HG02798 (cell line): ENCODE measurements at regions not wholly inside any gene's neighbourhood (a gene's known extent, or its start where the extent isn't known, plus 50 kb on each side); places are given as distances from the start of the nearest gene placed in this dataset.

Source experiments
- ATAC-seq: cut with Tn5 transposase; IDR thresholded peaks from one replicate; pipeline ENCODE4 v1.9.1; 2021; ENCODE audit warnings: mild to moderate bottlenecking; ENCODE audit not compliant: unreplicated experiment, poor library complexity

DNA sequence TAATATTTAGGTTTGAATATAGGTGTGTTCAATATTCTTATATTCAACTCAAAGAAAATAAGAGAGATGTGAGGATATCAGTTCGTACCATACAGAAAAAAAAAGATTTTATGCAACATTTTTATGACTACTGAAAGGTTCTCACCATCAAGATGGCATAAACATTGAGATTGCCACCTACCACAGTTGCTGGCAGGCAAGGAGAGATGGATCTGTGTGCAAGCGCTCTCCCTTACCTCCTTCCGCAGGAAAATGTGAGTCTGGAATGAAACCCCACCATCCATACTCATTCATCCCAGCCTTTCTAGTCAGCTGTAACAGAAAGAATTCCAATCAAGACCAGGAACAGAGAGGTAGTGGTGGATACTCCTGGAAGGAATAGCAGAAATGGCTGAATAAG is 376.9 kb downstream of the PPP3CA start:
- no peak for ATAC-seq

DNA sequence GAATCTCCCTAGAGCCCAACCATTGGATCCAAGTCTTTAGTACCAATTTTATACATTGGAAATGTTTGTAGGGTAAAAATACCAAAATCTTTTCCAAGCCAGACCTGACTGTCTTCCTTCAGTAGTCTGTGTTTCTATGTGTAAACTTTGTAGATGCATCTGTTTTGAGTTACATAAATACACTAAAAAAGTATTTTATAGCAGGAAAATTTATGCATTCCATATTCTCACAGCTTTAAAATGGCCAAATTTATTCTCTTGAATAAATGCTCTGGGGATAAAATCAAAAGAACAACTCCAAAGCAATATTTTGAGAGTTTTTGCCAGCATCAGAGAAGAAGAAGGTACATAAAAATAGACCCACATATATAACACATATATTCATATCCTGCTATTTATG is 377.4 kb downstream of the PPP3CA start:
- no peak for ATAC-seq

DNA sequence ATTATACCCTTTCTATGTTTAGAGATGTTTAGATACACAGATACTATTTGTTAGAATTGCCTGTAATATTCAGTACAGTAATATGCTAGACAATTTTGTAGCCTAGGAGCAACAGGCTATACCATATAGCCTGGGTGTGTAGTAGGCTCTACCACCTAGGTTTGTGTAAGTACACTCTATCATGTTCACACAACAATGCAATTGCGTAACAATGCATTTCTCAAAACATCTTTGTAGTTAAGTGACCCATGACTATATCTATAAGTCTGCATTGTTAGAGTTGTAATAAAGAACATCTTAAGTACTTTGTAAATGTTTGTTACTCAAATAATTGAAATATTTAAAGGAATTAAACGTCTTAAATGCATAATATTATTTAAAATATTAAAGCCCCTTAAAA is 379.3 kb downstream of the PPP3CA start:
- no peak for ATAC-seq

DNA sequence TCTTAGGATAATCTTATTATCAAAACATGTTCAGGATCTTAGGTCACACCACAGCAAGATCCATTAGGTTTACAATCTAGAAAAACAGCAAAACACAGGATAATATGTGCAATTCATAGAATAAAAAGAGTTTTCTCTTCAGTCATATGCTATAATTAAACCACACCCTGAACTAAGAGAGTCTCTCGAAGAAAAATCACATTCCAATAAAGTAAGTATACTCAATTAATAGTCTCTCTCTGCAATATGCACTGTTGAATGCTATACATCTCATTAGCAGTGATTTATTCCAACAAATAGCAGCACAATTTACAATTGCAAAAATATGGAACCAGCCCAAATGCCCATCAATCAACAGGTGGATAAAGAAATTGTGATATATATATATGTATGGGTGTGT is 383.7 kb downstream of the PPP3CA start:
- ATAC-seq: no peak

DNA sequence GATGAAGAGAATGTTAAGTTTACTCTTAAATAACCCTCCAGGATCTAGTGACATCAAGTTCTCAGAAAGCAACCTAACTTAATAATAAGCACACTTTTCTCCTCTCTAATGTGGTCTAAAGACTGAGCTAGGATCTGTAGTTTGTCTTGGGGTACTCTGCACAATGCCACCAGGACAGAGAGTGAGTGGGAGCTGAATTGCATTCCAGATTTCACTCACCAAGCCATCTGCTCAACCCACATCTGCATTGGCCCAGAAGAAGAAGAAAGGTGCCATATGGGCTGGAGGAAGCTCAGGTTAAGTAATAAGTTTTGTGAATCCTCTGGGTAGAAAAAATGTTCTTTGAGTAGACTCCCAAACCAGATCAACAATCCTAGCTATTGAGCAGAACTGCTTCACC is 384.6 kb downstream of the PPP3CA start:
- peak; percentile 74 for ATAC-seq

DNA sequence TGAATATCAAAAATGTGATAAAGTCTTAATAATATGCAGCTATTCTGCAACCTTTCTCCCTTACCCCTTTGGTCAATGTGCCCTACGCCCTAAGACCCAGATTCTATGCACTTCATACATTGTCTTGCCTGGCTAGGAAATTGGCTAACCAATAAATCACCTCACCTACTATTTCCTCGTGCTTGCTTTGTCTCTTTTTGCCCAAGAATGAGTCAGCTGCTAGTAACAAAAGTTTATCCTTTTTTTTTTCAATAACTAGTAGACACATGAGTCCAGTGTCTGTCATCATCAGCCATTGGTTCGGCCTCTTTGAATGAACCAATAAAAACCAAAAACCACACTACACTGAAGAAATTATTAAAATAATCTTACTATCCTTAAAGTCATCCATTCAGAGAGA is 387.1 kb downstream of the PPP3CA start:
- ATAC-seq: no peak

DNA sequence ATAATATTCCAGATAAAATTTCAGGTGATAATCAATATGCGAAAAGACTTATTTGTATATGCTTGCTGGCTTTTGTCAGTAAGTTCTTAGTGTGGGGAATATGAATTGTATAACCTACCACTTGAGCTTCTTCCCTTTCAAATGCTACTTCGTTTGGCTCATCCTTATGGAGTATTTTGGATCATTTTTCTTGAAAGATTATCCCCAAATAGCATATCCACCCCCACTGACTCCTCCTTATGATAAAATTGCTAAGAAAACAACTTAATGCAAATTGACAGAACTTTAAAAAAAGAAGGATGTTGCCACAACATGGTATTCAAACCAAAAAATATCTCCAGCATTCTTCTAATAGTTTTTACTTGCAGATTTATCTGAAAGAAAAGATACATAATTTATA is 393.3 kb downstream of the PPP3CA start:
- ATAC-seq: no peak

DNA sequence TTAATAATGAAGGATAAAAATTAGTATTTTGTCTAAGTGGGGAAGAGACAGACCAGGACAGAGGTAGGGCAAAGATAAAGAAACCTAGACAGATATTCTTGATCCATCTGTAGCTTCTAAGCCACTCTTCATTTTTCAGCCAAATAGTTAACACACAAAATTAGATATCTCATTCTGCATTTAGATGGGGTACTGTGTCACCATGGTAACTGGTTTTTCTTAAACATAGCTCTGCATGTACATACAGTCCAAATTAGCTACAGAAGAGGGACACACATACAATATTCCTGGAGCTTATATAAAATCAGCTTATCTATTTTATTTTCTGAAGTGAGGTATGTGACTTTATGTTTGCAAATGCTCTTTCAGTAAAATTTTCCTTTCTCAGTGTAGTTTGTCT is 393.7 kb downstream of the PPP3CA start:
- no peak for ATAC-seq

DNA sequence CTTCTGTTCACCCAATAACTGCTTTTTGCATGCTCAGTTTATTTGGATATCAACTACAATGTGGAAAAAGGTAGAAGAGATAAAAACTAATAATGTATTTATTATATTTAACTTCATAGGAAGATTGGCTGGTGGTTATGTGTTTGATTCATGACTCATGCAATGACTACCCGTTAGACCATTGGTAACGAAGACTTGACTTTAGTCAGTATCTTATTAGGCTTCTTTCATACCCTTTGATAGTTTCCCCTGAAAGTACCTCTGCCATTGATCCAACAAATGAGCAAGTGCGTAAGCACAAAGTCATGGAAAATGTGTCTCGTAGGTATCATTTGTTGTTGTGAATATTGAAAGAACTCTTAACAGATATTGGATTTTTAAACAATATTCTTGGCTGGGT is 394.7 kb downstream of the PPP3CA start:
- no peak for ATAC-seq

DNA sequence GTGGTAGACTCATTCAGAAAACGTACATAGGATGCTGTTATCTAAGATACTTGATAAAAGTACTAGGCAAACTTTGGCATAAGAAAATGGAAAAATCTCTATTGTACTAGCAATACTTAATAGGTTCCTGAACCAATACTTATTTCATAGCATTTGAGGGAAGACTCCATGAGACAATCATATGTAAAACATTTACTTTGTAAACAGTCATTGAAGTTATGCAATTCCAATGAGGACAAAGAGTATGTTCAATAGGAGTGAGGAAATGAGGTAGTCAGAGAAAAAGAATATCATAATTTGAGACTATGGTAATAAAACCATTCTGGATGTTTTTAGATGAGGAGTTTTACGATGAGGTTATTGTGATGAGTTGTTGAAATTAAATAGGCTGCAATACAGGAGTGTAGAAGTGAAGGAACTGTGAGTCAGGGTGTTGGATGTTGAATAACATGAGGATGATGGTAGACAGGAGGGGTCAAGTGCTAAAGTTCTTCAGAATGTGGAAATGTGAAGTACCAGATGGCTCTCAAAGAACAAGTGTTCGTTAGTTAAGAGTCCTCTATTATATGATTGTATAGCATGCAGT is 397.9 kb downstream of the PPP3CA start:
- ATAC-seq: no peak

DNA sequence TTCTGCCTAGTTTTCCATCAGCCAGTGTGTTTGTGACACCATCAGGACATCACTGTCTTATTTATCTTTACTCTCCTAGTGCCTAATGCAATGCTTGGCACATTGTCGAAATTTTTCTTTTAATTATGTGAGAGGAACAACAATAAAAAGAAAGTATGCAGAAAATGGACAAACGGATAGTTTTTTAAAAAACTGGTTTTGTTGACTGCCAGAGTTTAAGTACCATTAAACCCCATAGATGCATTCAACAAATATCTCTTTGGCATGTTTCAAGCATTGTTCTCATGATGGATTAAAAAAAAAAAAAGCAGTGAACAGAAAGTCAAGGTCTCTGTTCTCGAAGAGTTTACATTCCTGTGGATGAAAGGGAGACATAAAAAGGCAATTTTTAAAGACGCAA is 398.4 kb downstream of the PPP3CA start:
- ATAC-seq: no peak

DNA sequence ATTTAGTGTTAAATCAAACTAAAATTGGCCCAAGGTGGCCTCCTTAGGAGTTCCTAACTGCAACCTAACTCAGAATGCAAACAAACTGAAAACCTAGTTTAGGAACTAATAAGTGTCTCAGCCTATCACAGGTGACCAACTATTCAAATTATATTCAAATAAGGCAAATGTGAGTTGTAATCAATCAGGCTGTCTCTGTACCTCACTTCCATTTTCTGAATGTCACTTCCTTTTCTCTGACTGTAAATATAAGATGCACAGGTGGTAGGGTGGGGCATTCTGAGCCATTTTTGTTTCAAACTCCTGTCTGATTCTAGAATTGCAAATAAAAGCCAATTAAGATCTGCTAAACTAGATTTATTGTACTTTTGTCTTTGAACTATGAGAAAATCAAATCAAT is 401.5 kb downstream of the PPP3CA start:
- ATAC-seq: no peak

DNA sequence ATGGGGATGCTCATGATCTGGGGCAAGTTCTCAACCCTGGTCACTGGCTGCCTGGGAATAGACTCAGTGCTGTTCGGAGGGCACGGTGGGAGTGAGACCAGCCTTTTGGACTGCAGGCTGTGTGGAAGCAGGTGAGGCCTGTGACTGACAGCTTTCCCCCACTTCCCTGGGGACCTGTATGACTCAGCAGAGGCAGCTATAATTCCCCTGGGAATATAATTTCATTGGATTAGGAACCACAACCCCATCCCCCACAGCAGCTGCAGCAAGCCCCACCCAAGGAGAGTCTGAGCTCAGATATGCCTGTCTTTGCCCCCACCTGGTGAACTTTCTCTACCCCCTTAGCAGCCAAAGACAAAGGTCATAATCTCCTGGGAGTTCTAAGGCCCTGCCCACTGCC is 408.6 kb downstream of the PPP3CA start:
- no peak for ATAC-seq

DNA sequence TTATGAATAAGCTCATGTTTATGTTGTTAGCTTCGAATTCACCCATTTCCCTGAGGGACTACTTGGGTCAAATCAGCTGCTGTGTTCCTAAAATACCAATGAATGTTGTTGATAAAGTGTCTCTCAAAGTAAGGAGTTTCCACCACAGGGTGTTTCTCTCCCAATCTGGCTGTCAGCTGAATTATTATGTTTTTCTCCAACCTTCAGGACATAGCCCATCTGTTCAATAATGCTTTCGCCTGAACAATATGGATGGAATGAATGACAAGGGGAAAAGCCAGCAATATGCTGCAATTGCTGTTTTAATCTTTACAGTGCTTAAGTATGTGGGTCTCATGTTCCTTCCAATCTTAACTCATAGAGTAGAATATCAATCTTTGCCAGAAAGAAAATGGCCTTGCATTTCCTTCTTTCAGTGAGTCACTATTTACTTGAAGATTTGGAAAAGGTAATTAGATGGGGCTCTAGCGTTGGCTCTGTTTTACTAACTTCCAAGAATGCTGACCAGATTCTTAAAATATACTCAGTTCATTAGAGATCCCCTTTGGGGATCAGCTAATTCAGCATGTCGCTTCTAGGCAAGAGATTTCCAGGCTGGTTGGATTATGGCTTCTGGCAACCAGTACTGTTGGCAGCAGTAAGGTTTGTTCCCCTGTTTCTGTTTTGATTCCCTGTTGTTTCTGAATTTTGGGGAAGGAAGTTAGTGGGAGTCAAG is 410.5 kb downstream of the PPP3CA start:
- ATAC-seq: no peak

DNA sequence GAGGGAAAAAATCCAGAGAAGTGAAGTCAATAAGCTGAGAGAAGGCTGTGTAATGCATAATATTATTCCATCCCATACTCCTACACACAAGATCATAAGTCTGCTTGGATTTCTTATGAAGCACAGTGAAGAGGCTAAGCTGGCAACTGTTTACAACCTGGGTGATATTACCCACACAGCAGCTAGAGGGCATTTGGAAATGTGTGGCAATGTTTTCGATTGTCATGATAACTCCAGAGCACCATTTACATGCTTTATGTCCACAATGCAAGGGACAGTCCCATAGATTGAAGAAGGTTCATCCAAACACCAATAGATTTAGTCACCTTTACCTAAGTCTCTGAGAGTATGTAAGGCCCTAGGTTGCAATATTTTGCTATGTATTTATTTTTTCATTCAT is 412.2 kb downstream of the PPP3CA start:
- no peak for ATAC-seq

DNA sequence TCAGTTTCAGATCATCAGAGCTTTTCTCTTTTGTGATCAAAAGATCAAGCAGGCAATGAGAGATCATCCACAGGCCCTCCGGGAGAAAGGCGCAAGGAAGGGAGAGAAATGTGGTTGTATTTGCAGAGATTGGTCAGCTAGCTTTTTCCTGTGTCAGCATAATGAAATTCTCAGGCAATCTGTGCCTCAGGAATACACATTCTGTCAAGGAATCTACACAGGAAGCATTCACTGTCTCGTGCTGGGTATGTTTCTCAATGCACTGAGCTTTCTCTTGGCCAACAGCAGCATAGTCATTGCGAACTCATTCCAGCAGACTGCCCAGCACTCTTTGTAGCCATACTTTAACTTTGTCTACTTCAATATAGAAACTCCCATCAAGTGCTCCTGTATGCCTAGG is 413.7 kb downstream of the PPP3CA start:
- no peak for ATAC-seq

DNA sequence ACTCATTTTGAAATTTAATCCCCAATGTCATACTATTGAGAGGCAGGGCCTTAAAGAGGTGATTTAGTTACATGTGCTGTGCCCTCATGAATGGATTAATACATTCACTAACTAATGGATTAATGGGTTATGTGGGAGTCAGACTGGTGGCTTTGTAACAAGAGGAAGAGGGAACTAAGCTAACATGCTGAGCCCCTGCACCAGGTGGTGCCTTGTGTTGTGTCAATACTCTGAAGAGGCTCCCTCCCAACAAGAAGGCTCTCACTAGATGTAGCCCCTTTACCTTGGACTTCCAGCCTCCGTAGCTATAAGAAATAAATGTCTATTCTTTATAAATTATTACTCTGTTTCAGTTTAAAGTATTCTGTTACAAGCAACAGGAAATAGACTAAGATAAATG is 411.9 kb upstream of the EMCN start:
- ATAC-seq: no peak

DNA sequence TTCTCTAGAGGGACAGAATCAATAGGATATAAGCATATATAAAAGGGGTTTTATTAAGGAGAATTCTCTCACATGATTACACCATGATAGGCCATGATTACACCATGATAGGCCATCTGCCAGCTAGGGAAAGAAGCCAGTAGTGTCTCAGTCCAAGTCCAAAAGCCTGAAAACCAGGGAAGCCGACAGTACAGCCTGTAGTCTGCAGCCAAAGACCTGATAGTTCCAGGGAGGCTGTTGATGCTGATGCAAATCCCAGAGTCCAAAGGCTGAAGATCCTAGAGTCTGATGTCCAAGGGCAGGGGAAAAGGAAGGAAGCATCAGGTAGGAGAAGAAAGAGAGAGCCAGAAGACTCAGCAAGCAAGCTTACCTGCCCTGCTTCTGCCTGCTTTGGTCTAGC is 411.3 kb upstream of the EMCN start:
- ATAC-seq: no peak

DNA sequence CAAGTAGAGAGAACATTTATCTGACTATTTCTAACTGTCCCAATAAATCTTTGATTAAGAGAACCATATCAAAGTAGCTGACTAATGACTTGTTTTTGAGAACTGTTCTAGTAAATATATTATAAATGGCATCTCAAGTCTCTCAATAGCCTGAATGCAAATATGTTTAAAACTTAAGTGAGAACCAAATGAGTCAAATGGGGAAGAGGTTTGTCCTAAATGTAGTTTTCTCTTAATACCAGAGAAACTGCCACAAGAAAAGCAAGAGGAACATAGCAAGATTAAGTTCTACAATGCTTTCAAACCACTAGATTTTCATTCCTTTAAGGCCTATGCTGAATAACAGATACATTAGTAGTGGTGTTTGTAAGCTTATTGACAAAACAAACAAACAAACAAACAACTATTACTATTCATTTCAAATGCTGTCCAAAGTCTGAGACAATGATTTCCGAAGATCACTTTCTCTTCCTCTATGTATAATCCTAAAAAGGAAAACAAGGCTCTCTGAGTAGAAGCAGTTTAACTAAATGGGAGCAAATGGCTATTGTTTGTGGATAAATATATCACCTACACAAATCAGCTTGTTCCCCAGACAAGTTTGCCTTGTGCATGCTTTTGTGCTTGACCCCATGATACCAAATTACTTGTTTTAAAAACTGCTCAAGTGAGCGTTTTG is 408.4 kb upstream of the EMCN start:
- peak; percentile 68 for ATAC-seq

DNA sequence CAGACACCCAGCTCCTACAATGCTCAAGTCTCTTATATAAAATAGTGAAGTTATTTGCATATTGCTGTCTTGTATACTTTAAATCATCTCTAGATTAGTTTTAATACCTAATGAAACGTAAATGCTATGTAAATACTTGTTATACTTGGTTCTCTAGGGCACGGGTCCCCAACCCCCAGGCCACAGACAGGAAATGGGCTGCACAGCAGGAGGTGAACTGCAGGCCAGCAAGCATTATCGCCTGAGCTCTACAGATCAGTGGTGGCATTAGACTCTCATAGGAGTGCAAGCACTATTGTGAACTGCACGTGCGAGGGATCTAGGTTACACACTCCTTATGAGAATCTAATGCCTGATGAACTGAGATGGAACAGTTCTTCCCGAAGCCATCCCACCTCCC is 395.9 kb upstream of the EMCN start:
- no peak for ATAC-seq

DNA sequence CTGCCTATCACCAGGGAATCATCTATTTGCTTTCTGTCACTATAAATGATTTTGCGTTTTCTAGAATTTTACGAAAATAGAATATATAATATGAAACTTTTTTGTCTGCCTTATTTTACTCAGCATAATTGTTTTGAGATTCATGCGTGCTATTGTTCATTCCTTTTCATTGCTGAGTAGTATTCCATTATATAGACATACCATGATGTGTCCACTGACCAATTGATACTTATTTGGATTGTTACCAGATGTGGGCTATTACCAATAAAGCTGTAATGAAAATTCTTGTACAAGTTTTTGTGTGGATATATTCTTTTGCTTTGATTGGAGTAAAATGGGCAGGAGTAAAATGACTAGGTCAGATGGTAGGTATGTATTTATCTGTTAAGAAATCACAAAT is 390.7 kb upstream of the EMCN start:
- no peak for ATAC-seq
